ENCODE measurements at regions not wholly inside any gene's neighbourhood (a gene's known extent, or its start where the extent isn't known, plus 50 kb on each side); places are given as distances from the start of the nearest gene placed in this dataset.

DNA sequence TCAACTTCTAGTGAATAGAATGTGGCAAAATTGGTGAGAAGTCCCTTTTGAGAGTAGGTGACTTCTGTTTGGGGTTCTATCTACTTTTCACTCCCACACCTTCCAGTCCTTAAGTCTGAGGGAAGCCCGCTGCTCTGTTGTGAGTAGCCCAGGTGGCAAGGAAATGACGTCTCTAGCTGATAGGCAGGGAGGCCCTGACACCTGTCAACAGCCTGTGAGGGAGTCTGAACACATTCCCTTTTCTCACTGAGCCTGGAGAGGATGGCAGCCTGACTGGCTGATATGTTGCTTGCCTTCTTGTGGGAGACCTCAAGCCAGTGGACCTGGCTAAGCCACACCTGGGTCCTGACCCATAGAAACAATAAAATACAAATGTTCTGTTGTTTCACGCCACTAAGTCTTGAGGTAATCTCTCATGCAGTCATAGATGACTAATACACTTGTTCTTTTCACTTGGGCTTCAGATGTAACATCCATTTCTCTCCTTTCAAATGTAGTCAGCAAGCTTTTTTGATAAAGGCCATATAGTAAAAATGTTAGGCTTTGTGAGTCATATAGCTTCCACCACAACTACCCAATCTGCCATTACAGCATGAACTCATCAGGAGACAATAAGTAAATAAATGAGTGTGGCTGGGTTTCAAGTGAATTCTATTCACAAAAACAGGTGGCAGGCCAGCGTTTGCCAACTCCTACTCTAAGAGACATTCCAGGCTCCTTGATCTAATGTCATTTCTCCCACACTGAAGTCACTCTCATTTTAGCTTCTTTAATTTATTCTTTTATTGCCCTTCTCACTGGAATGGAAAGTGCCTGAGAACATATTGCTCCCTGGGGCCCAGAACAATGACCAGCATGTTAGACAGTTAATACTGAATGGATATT lies 265.1 kb upstream of the MAD2L1 start:
- CTCF ChIA-PET = no interaction called here
- intact Hi-C loops (cut with micrococcal nuclease) (no loop called here), in situ Hi-C loops (cut with MboI; ENCODE audit: low sequenced_read_pairs) (no loop called here), dilution Hi-C loops (cut with HindIII; ENCODE audit: low sequenced_read_pairs, unreplicated experiment) (no loop called here)
- Histone ChIP-seq H4K20me1 (ENCODE audit: insufficient read depth, low read length) (no peaks in the 10 kb centered on the region), H3K4me2 (ENCODE audit: low read depth, low read length) (no peak overlapping the region), H3K9ac (ENCODE audit: low read depth, low read length) (no peak overlapping the region), H3K4ac (ENCODE audit: low read depth, low read length) (no peak overlapping the region), H3K36me3 (ENCODE audit: control insufficient read depth, insufficient read depth, low read length) (no peaks in the 10 kb centered on the region), H4K8ac (ENCODE audit: low read depth in 2 of 2, low read length in 2 of 2) (no peak overlapping the region), H2BK20ac (ENCODE audit: low read depth, low read length) (no peak overlapping the region), H2BK120ac (ENCODE audit: low read depth, low read length) (no peak overlapping the region), H3K4me1 (ENCODE audit: control insufficient read depth, insufficient read depth, low read length) (no peaks in the 10 kb centered on the region), H4K5ac (ENCODE audit: low read depth, low read length) (no peak overlapping the region), H3K23ac (ENCODE audit: low read depth, low read length) (no peak overlapping the region), H3K79me1 (ENCODE audit: low read depth in 1 of 2, low read length in 2 of 2) (no peaks in the 10 kb centered on the region), H2AK5ac (ENCODE audit: low read depth, low read length) (no peak overlapping the region), H3K27me3 (ENCODE audit: control insufficient read depth, insufficient read depth, low read length) (no peaks in the 10 kb centered on the region), H3K18ac (ENCODE audit: low read depth, low read length) (no peak overlapping the region), H3K9me3 (ENCODE audit: control insufficient read depth, insufficient read depth, low read length) (no peaks in the 10 kb centered on the region), H2BK5ac (ENCODE audit: low read depth, low read length, poor library complexity, severe bottlenecking) (no peak overlapping the region), H3K56ac (ENCODE audit: extremely low read depth, insufficient read depth, low read length) (no peak overlapping the region), H3K4me3 (ENCODE audit: insufficient read depth, low read depth, low read length) (no peak overlapping the region), H3K27ac (ENCODE audit: insufficient read depth, low read length) (no peak overlapping the region), H2AK9ac (replicated peaks; ENCODE audit: low read depth, low read length, poor library complexity) (no peak overlapping the region), H3K9me1 (ENCODE audit: insufficient read depth, low read length) (no peaks in the 10 kb centered on the region), H2BK15ac (ENCODE audit: low read depth, low read length) (no peak overlapping the region), H4K91ac (ENCODE audit: insufficient read depth, low read depth, low read length) (no peak overlapping the region), H3K14ac (replicated peaks; ENCODE audit: low read depth, low read length) (no peak overlapping the region), H2AFZ (replicated peaks; ENCODE audit: low read length, poor library complexity) (no peak overlapping the region)
- no peak for ATAC-seq (ENCODE audit: low read depth)
- no peak for DNase-seq
- 17% methylated on average over 1 of the region's 4 CpGs; no CpG with 5 or more reads in 1 of the 2 experiments for WGBS, 2 experiments (ENCODE audit: extremely low coverage in 2 of 2, insufficient read length in 1 of 2)
- no TSS peak for BruUV-seq (replicated peaks)
- POLR2A ChIA-PET (ENCODE audit: unreplicated experiment) = no interaction called here
- TF ChIP-seq, protein P1, sequence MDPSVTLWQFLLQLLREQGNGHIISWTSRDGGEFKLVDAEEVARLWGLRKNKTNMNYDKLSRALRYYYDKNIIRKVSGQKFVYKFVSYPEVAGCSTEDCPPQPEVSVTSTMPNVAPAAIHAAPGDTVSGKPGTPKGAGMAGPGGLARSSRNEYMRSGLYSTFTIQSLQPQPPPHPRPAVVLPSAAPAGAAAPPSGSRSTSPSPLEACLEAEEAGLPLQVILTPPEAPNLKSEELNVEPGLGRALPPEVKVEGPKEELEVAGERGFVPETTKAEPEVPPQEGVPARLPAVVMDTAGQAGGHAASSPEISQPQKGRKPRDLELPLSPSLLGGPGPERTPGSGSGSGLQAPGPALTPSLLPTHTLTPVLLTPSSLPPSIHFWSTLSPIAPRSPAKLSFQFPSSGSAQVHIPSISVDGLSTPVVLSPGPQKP (IDR thresholded peaks at IDR 0.05; ENCODE audit: borderline replicate concordance, low read depth, low read length) = no peak

All from IMR-90 (cell line).